WTC11 (cell line): ENCODE measurements at regions not wholly inside any gene's neighbourhood (a gene's known extent, or its start where the extent isn't known, plus 50 kb on each side); places are given as distances from the start of the nearest gene placed in this dataset.

Experiments used
- ATAC-seq: fragments of 200-7000 bp; cut with Tn5 transposase; 2 replicates; pipeline ENCODE4 v1.10.0; 2021; ENCODE audit warnings: mild to moderate bottlenecking, moderate library complexity
- CTCF ChIA-PET: fragments of 300-600 bp; sonication (Branson Sonifier 250); formaldehyde crosslinking; loops from one replicate; lab custom pipeline; 2021; ENCODE audit warnings: antibody characterized with exemption; lab: Charles Lee
- POLR2A ChIA-PET: fragments of 350-600 bp; sonication (Branson Sonifier 250); formaldehyde crosslinking; loops from one replicate; lab custom pipeline; 2021; ENCODE audit warnings: antibody characterized with exemption; lab: Charles Lee
- DNase-seq: peaks from one replicate; pipeline ENCODE4 v3.0.0; 2021; ENCODE audit warnings: low spot score
- H3K27ac Mint-ChIP-seq: 2 replicates; pipeline ENCODE4 v1.8.0; 2021; ENCODE audit warnings: mixed read lengths
- H3K27me3 Mint-ChIP-seq: 2 replicates; pipeline ENCODE4 v1.8.0; 2021; ENCODE audit warnings: low read depth, mild to moderate bottlenecking, moderate library complexity, mixed read lengths
- H3K36me3 Mint-ChIP-seq: 2 replicates; pipeline ENCODE4 v1.8.0; 2021; ENCODE audit warnings: mixed read lengths
- H3K4me1 Mint-ChIP-seq: 2 replicates; pipeline ENCODE4 v1.8.0; 2022; ENCODE audit warnings: mixed read lengths
- H3K4me3 Mint-ChIP-seq: 2 replicates; pipeline ENCODE4 v1.8.0; 2021; ENCODE audit warnings: mild to moderate bottlenecking, moderate library complexity, mixed read lengths
- H3K9me3 Mint-ChIP-seq: 2 replicates; pipeline ENCODE4 v1.8.0; 2021; ENCODE audit warnings: mixed read lengths
- FOXK1 ChIP-seq: sonication (generic); formaldehyde crosslinking; IDR thresholded peaks from 2 replicates; pipeline ENCODE4 v1.8.0; 2022; ENCODE audit warnings: mild to moderate bottlenecking, moderate library complexity, missing genetic modification reagents
- HMGA2 ChIP-seq: fragments of 250-450 bp; sonication (Bioruptor Pico); IDR thresholded peaks from 2 replicates; pipeline ENCODE4 v1.4.0; 2021; ENCODE audit warnings: mild to moderate bottlenecking, moderate library complexity
- MXD4 ChIP-seq: fragments of 250-450 bp; sonication (Bioruptor Pico); IDR thresholded peaks from 2 replicates; pipeline ENCODE4 v1.8.0; 2021; ENCODE audit warnings: mild to moderate bottlenecking, moderate library complexity, borderline replicate concordance
- MYBL2 ChIP-seq: sonication (generic); formaldehyde crosslinking; IDR thresholded peaks from 2 replicates; pipeline ENCODE4 v1.8.1; 2023; ENCODE audit warnings: mild to moderate bottlenecking, moderate library complexity, missing genetic modification reagents
- NFYB ChIP-seq: sonication (generic); formaldehyde crosslinking; conservative IDR thresholded peaks from 2 replicates; pipeline ENCODE4 v1.8.0; 2022; ENCODE audit warnings: low read depth, missing genetic modification reagents
- NR3C1 ChIP-seq: sonication (generic); formaldehyde crosslinking; conservative IDR thresholded peaks from 2 replicates; pipeline ENCODE4 v1.8.1; 2023; ENCODE audit warnings: low read depth, mild to moderate bottlenecking, missing genetic modification reagents
- SOX15 ChIP-seq: fragments of 250-450 bp; sonication (Bioruptor Pico); IDR thresholded peaks from 2 replicates; pipeline ENCODE4 v1.9.0; 2021; ENCODE audit warnings: mild to moderate bottlenecking
- TEAD4 ChIP-seq: sonication (generic); formaldehyde crosslinking; IDR thresholded peaks from 2 replicates; pipeline ENCODE4 v1.8.0; 2022; ENCODE audit warnings: mild to moderate bottlenecking, missing genetic modification reagents
- ZNF121 ChIP-seq: sonication (generic); formaldehyde crosslinking; IDR thresholded peaks from 2 replicates; pipeline ENCODE4 v1.8.0; 2023; ENCODE audit warnings: missing genetic modification reagents
- ZNF138 ChIP-seq: sonication (generic); formaldehyde crosslinking; conservative IDR thresholded peaks from 2 replicates; pipeline ENCODE4 v1.8.1; 2022; ENCODE audit warnings: mild to moderate bottlenecking, moderate library complexity, missing genetic modification reagents
- ZNF232 ChIP-seq: sonication (generic); formaldehyde crosslinking; IDR thresholded peaks from 2 replicates; pipeline ENCODE4 v1.8.0; 2022; ENCODE audit warnings: mild to moderate bottlenecking, missing genetic modification reagents
- ZNF263 ChIP-seq: sonication (generic); formaldehyde crosslinking; IDR thresholded peaks from 2 replicates; pipeline ENCODE4 v1.8.1; 2022; ENCODE audit warnings: low read depth, mild to moderate bottlenecking, moderate library complexity, missing genetic modification reagents
- ZNF317 ChIP-seq: sonication (generic); formaldehyde crosslinking; IDR thresholded peaks from 2 replicates; pipeline ENCODE4 v1.8.1; 2023; ENCODE audit warnings: low read depth, mild to moderate bottlenecking, moderate library complexity, missing genetic modification reagents, borderline replicate concordance
- ZNF396 ChIP-seq: fragments of 250-450 bp; sonication (Bioruptor Pico); IDR thresholded peaks from 2 replicates; pipeline ENCODE4 v1.8.0; 2021; ENCODE audit warnings: mild to moderate bottlenecking, moderate library complexity, borderline replicate concordance
- ZNF416 ChIP-seq: fragments of 250-450 bp; sonication (Bioruptor Pico); IDR thresholded peaks from 2 replicates; pipeline ENCODE4 v1.9.0; 2021; ENCODE audit warnings: mild to moderate bottlenecking, inconsistent platforms
- TF ChIP-seq, protein P1 (sequence below): fragments of 250-450 bp; sonication (Bioruptor Pico); IDR thresholded peaks from 2 replicates; pipeline ENCODE4 v1.9.0; 2021; ENCODE audit warnings: mild to moderate bottlenecking, borderline replicate concordance
- TF ChIP-seq, protein P2 (sequence below): sonication (generic); formaldehyde crosslinking; IDR thresholded peaks from 2 replicates; pipeline ENCODE4 v1.8.1; 2023; ENCODE audit warnings: mild to moderate bottlenecking, missing genetic modification reagents
- TF ChIP-seq, protein P3 (sequence below): sonication (generic); formaldehyde crosslinking; IDR thresholded peaks from 2 replicates; pipeline ENCODE4 v1.8.0; 2023; ENCODE audit warnings: mild to moderate bottlenecking, missing genetic modification reagents
- TF ChIP-seq, protein P4 (sequence below): sonication (generic); formaldehyde crosslinking; IDR thresholded peaks from 2 replicates; pipeline ENCODE4 v1.8.0; 2022; ENCODE audit warnings: mild to moderate bottlenecking, missing genetic modification reagents
- TF ChIP-seq, protein P5 (sequence below): fragments of 250-450 bp; sonication (Bioruptor Pico); IDR thresholded peaks from 2 replicates; pipeline ENCODE4 v2.1.2; 2022; ENCODE audit warnings: mild to moderate bottlenecking, moderate library complexity

DNA sequence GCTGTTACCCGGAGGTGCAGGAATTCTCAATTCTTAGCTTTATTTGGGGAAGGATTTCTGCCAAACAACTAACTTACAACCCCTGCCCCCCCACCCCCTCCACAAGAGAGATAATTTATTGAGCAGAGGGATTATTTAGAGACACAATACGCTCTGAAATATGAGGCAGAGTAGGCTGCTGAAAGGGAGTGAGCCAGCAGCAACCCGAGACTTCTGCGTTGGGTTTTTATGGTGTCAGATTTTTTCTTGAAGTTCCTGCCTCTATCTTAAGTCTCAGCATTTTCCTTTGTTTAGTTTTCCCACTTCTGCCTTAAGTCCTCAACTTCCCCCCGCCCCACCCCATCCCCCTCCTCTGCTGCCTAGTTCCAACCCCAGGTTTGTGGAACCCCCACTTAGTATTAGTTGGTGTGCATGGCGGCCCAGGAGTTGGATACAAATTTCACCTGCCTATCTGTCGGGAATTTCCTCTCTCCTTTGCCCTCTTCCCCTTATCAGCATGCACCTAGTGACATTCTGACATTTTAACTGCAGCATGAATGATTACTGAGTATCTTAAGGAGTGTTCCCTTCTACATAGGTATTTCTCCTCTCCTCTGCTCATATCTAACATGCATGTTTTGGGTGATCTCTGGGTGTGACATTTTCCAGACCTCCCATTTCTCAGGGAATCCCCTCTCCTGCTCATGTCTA lies 1635.9 kb upstream of the LRRTM1 start:
- Mint-ChIP-seq H3K9me3 (peaks cover 5% of the 10 kb centered on the region), H3K4me1 (peaks cover 12% of the 10 kb centered on the region), H3K27me3 (no peaks in the 10 kb centered on the region), H3K27ac (no peak overlapping the region), H3K4me3 (no peak overlapping the region), H3K36me3 (peaks cover 5% of the 10 kb centered on the region; the same call in 1 of the 2 replicates)
- ChIA-PET CTCF (interaction anchor here (1.3 kb wide), 1 partner anchor 40 kb away, joined by 5 read pairs; no protein-coding TSS in a partner anchor), POLR2A (no interaction called here)
- no peak for TF ChIP-seq ZNF416 (CRISPR knock-in tag)
- no peak for TF ChIP-seq ZNF263 (CRISPR knock-in tag)
- TF ChIP-seq, protein P1, sequence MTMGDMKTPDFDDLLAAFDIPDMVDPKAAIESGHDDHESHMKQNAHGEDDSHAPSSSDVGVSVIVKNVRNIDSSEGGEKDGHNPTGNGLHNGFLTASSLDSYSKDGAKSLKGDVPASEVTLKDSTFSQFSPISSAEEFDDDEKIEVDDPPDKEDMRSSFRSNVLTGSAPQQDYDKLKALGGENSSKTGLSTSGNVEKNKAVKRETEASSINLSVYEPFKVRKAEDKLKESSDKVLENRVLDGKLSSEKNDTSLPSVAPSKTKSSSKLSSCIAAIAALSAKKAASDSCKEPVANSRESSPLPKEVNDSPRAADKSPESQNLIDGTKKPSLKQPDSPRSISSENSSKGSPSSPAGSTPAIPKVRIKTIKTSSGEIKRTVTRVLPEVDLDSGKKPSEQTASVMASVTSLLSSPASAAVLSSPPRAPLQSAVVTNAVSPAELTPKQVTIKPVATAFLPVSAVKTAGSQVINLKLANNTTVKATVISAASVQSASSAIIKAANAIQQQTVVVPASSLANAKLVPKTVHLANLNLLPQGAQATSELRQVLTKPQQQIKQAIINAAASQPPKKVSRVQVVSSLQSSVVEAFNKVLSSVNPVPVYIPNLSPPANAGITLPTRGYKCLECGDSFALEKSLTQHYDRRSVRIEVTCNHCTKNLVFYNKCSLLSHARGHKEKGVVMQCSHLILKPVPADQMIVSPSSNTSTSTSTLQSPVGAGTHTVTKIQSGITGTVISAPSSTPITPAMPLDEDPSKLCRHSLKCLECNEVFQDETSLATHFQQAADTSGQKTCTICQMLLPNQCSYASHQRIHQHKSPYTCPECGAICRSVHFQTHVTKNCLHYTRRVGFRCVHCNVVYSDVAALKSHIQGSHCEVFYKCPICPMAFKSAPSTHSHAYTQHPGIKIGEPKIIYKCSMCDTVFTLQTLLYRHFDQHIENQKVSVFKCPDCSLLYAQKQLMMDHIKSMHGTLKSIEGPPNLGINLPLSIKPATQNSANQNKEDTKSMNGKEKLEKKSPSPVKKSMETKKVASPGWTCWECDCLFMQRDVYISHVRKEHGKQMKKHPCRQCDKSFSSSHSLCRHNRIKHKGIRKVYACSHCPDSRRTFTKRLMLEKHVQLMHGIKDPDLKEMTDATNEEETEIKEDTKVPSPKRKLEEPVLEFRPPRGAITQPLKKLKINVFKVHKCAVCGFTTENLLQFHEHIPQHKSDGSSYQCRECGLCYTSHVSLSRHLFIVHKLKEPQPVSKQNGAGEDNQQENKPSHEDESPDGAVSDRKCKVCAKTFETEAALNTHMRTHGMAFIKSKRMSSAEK (CRISPR knock-in tag), result no peak
- no peak for TF ChIP-seq ZNF232 (CRISPR knock-in tag)
- TF ChIP-seq ZNF396 (CRISPR knock-in tag), result no peak
- TF ChIP-seq, protein P2, sequence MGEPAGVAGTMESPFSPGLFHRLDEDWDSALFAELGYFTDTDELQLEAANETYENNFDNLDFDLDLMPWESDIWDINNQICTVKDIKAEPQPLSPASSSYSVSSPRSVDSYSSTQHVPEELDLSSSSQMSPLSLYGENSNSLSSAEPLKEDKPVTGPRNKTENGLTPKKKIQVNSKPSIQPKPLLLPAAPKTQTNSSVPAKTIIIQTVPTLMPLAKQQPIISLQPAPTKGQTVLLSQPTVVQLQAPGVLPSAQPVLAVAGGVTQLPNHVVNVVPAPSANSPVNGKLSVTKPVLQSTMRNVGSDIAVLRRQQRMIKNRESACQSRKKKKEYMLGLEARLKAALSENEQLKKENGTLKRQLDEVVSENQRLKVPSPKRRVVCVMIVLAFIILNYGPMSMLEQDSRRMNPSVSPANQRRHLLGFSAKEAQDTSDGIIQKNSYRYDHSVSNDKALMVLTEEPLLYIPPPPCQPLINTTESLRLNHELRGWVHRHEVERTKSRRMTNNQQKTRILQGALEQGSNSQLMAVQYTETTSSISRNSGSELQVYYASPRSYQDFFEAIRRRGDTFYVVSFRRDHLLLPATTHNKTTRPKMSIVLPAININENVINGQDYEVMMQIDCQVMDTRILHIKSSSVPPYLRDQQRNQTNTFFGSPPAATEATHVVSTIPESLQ (CRISPR knock-in tag), result no peak
- DNase-seq (no peak), ATAC-seq (no peak)

DNA sequence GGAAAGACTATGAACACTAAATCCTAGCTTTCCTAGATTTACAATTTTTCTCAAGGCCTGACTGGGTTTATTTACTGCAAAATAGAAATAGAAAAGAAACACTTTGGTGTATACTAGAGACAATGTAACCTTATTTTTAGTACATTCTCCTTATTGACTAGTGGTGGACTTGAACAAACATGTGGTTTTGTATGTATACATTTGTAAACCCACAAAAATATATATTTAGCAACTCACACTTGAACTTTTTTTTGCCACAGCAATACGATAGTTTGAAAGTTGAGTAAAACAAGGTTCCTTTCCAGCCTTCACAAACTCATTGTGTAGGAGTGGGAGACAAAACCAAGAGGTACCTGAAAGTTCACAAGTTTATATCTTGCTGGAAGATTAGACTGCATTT lies 1633.4 kb upstream of the LRRTM1 start:
- ChIA-PET CTCF (no interaction called here), POLR2A (no interaction called here)
- H3K36me3 Mint-ChIP-seq, result no peaks in the 10 kb centered on the region
- peaks cover 12% of the 10 kb centered on the region for H3K4me1 Mint-ChIP-seq
- ATAC-seq (no peak), DNase-seq (no peak)
- H3K4me3 Mint-ChIP-seq, result no peak overlapping the region
- no peaks in the 10 kb centered on the region for H3K27me3 Mint-ChIP-seq
- H3K27ac Mint-ChIP-seq, result no peak overlapping the region
- H3K9me3 Mint-ChIP-seq, result peaks cover 7% of the 10 kb centered on the region
- TF ChIP-seq, protein P3, sequence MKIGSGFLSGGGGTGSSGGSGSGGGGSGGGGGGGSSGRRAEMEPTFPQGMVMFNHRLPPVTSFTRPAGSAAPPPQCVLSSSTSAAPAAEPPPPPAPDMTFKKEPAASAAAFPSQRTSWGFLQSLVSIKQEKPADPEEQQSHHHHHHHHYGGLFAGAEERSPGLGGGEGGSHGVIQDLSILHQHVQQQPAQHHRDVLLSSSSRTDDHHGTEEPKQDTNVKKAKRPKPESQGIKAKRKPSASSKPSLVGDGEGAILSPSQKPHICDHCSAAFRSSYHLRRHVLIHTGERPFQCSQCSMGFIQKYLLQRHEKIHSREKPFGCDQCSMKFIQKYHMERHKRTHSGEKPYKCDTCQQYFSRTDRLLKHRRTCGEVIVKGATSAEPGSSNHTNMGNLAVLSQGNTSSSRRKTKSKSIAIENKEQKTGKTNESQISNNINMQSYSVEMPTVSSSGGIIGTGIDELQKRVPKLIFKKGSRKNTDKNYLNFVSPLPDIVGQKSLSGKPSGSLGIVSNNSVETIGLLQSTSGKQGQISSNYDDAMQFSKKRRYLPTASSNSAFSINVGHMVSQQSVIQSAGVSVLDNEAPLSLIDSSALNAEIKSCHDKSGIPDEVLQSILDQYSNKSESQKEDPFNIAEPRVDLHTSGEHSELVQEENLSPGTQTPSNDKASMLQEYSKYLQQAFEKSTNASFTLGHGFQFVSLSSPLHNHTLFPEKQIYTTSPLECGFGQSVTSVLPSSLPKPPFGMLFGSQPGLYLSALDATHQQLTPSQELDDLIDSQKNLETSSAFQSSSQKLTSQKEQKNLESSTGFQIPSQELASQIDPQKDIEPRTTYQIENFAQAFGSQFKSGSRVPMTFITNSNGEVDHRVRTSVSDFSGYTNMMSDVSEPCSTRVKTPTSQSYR, result no peak

DNA sequence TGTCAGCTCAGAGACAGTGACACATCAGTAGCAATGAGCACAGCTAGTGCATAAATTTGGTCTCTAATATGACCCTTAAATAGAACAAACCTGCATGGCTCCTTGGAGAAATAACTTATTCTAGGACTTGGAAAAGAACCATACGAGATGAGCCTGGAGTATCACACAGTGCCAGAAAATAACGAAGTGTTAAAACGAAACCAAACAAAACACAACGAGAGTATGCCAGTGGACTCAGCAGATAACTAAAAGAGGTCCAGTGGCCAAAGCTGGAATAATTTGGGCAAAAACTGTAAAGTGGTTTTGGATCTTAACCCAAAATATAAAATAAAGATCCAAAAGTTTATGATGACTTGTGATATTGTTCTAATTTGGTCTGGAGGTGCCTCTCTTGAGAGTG lies 1599.0 kb upstream of the LRRTM1 start:
- ChIA-PET CTCF (interaction anchor here (1.5 kb wide), 1 partner anchor 508 kb away, joined by 3 read pairs; no protein-coding TSS in a partner anchor), POLR2A (interaction anchor here (0.7 kb wide), 1 partner anchor 1578 kb away, joined by 3 read pairs; no protein-coding TSS in a partner anchor)
- H3K4me1 Mint-ChIP-seq, result no peaks in the 10 kb centered on the region
- no peak overlapping the region for H3K27ac Mint-ChIP-seq
- no peak for ATAC-seq
- no peaks in the 10 kb centered on the region for H3K9me3 Mint-ChIP-seq
- no peak overlapping the region for H3K4me3 Mint-ChIP-seq
- DNase-seq, result no peak
- no peaks in the 10 kb centered on the region for H3K36me3 Mint-ChIP-seq
- H3K27me3 Mint-ChIP-seq, result no peaks in the 10 kb centered on the region
- TF ChIP-seq ZNF317 (no peak), MXD4 (no peak), ZNF396 (CRISPR knock-in tag) (no peak), ZNF121 (CRISPR knock-in tag) (no peak), TEAD4 (no peak), MYBL2 (CRISPR knock-in tag) (no peak), HMGA2 (CRISPR knock-in tag) (no peak), NR3C1 (no peak), SOX15 (CRISPR knock-in tag) (no peak), NFYB (CRISPR knock-in tag) (no peak), FOXK1 (CRISPR knock-in tag) (no peak), ZNF138 (CRISPR knock-in tag) (no peak)
- TF ChIP-seq, protein P4, sequence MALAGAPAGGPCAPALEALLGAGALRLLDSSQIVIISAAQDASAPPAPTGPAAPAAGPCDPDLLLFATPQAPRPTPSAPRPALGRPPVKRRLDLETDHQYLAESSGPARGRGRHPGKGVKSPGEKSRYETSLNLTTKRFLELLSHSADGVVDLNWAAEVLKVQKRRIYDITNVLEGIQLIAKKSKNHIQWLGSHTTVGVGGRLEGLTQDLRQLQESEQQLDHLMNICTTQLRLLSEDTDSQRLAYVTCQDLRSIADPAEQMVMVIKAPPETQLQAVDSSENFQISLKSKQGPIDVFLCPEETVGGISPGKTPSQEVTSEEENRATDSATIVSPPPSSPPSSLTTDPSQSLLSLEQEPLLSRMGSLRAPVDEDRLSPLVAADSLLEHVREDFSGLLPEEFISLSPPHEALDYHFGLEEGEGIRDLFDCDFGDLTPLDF, result no peak
- TF ChIP-seq, protein P5, sequence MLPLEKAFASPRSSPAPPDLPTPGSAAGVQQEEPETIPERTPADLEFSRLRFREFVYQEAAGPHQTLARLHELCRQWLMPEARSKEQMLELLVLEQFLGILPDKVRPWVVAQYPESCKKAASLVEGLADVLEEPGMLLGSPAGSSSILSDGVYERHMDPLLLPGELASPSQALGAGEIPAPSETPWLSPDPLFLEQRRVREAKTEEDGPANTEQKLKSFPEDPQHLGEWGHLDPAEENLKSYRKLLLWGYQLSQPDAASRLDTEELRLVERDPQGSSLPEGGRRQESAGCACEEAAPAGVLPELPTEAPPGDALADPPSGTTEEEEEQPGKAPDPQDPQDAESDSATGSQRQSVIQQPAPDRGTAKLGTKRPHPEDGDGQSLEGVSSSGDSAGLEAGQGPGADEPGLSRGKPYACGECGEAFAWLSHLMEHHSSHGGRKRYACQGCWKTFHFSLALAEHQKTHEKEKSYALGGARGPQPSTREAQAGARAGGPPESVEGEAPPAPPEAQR (CRISPR knock-in tag), result no peak
